ENCODE measurements at regions not wholly inside any gene's neighbourhood (a gene's known extent, or its start where the extent isn't known, plus 50 kb on each side); places are given as distances from the start of the nearest gene placed in this dataset.

DNA sequence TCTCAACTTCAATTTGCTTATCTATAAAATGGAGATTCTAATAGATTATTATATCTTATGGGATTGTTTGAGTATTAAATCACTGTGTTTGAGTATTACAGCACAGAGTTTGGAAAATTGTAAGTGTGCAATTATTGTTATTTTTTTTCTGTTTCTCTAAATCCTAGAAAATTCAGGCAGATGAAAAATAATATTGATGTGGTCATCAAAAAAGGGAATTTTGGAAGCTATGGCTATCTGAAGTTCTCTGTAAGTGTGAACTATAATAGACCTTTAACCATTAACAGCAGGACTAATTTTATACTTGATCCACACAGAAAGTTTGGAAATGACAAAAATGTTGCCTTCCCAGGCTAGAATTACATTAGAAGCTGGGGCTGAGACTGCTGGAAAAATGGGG lies 393.2 kb downstream of the SUCLG1 start (continued):
- TF ChIP-seq, protein P1, sequence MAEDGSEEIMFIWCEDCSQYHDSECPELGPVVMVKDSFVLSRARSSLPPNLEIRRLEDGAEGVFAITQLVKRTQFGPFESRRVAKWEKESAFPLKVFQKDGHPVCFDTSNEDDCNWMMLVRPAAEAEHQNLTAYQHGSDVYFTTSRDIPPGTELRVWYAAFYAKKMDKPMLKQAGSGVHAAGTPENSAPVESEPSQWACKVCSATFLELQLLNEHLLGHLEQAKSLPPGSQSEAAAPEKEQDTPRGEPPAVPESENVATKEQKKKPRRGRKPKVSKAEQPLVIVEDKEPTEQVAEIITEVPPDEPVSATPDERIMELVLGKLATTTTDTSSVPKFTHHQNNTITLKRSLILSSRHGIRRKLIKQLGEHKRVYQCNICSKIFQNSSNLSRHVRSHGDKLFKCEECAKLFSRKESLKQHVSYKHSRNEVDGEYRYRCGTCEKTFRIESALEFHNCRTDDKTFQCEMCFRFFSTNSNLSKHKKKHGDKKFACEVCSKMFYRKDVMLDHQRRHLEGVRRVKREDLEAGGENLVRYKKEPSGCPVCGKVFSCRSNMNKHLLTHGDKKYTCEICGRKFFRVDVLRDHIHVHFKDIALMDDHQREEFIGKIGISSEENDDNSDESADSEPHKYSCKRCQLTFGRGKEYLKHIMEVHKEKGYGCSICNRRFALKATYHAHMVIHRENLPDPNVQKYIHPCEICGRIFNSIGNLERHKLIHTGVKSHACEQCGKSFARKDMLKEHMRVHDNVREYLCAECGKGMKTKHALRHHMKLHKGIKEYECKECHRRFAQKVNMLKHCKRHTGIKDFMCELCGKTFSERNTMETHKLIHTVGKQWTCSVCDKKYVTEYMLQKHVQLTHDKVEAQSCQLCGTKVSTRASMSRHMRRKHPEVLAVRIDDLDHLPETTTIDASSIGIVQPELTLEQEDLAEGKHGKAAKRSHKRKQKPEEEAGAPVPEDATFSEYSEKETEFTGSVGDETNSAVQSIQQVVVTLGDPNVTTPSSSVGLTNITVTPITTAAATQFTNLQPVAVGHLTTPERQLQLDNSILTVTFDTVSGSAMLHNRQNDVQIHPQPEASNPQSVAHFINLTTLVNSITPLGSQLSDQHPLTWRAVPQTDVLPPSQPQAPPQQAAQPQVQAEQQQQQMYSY (CRISPR knock-in tag; IDR thresholded peaks at IDR 0.05) = no peak
- TF ChIP-seq HDAC6 (IDR thresholded peaks at IDR 0.05; ENCODE audit: unreplicated experiment) (no peak), MXI1 (IDR thresholded peaks at IDR 0.05; ENCODE audit: low read depth, low read length) (no peak)

DNA sequence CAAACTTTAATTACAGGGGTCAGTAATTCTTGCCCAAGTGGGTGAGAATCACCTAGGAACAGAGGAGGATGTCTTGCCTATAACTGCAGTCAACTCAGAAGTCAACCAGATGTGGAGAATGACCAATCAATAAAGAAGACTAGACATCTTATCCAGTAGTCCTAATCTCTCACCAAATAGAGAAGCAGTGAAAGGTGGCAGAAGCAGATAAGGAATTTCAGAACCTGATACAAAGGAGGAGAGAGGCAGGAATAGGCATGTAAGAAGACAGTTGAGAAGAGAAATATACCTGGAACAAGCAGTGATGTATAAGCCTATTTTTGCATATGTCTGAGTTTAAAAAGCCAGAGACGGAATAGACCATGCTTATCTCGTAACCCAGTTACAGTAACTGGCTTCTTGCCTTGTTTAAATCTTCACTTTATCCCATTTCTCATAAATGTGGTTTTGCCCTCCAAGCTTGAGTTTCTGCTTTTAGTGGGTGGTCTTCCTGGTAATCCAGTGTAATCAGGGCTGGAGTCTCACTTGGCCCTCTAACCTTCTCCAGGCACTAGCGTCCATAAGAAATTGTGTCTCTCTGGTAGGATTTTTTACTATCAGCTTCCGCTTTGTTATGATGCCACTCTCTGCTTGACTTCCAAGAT lies 401.0 kb downstream of the SUCLG1 start:
- ChIA-PET CTCF (no interaction called here), POLR2A (no interaction called here), RAD21 (ENCODE audit: unreplicated experiment) (no interaction called here), SMC1A (ENCODE audit: uncharacterized antibody, unreplicated experiment) (interaction anchor here (0.6 kb wide), 1 partner anchor 65 kb away, joined by 3 read pairs; no protein-coding TSS in a partner anchor)
- DNase-seq (ENCODE audit: low read depth, low spot score) = no peak
- Histone ChIP-seq H3K27ac (ENCODE audit: control insufficient read depth, insufficient read depth) (no peak overlapping the region), H3K79me2 (ENCODE audit: control insufficient read depth, insufficient read depth, low read length) (no peaks in the 10 kb centered on the region), H4K20me1 (ENCODE audit: control insufficient read depth, insufficient read depth) (no peaks in the 10 kb centered on the region), H3K9ac (ENCODE audit: control insufficient read depth, insufficient read depth, low read length) (no peak overlapping the region), H3K27me3 (replicated peaks in 1 of 2; ENCODE audit: control insufficient read depth in 2 of 2, insufficient read depth in 2 of 2, low read length in 1 of 2) (no peaks in the 10 kb centered on the region), H3K36me3 (ENCODE audit: control insufficient read depth in 2 of 2, insufficient read depth in 2 of 2, low read length in 1 of 2) (no peaks in the 10 kb centered on the region), H3K4me3 (no peak overlapping the region), H2AFZ (ENCODE audit: control insufficient read depth, low read depth, low read length) (no peak overlapping the region), H3K4me1 (ENCODE audit: control insufficient read depth, insufficient read depth, low read length) (no peaks in the 10 kb centered on the region), H3K4me2 (ENCODE audit: control insufficient read depth, insufficient read depth) (no peak overlapping the region), H3K9me3 (replicated peaks; ENCODE audit: control insufficient read depth, insufficient read depth, low read length) (no peaks in the 10 kb centered on the region)
- 62% methylated on average over 4 of the region's 4 CpGs for WGBS (ENCODE audit: insufficient coverage, insufficient replicate concordance, low lambda C conversion rate, missing lambda C conversion rate)
- no peak for FAIRE-seq
- intact Hi-C loops (cut with micrococcal nuclease; ENCODE audit: unreplicated experiment) (no loop called here), in situ Hi-C loops (cut with MboI) (no loop called here)
- ATAC-seq = no peak
- BruUV-seq (replicated peaks) = no TSS peak
- TF ChIP-seq SMARCA5 (IDR thresholded peaks at IDR 0.05) (no peak), NFYB (IDR thresholded peaks at IDR 0.05; ENCODE audit: insufficient read depth, low read depth, low read length) (no peak), IRF4 (IDR thresholded peaks at IDR 0.05; ENCODE audit: low read depth, low read length) (no peak), HCFC1 (IDR thresholded peaks at IDR 0.05; ENCODE audit: low read length) (no peak), CBX5 (IDR thresholded peaks at IDR 0.05; ENCODE audit: low read depth) (no peak), ZNF384 (IDR thresholded peaks at IDR 0.05; ENCODE audit: borderline replicate concordance, low read depth, low read length) (no peak), SMAD5 (IDR thresholded peaks at IDR 0.05; ENCODE audit: low read depth) (no peak), SP1 (IDR thresholded peaks at IDR 0.05; ENCODE audit: low read depth, low read length) (no peak), SRF (IDR thresholded peaks at IDR 0.05; ENCODE audit: low read depth in 2 of 2, low read length in 2 of 2) (no peak)
- TF ChIP-seq, protein P2, sequence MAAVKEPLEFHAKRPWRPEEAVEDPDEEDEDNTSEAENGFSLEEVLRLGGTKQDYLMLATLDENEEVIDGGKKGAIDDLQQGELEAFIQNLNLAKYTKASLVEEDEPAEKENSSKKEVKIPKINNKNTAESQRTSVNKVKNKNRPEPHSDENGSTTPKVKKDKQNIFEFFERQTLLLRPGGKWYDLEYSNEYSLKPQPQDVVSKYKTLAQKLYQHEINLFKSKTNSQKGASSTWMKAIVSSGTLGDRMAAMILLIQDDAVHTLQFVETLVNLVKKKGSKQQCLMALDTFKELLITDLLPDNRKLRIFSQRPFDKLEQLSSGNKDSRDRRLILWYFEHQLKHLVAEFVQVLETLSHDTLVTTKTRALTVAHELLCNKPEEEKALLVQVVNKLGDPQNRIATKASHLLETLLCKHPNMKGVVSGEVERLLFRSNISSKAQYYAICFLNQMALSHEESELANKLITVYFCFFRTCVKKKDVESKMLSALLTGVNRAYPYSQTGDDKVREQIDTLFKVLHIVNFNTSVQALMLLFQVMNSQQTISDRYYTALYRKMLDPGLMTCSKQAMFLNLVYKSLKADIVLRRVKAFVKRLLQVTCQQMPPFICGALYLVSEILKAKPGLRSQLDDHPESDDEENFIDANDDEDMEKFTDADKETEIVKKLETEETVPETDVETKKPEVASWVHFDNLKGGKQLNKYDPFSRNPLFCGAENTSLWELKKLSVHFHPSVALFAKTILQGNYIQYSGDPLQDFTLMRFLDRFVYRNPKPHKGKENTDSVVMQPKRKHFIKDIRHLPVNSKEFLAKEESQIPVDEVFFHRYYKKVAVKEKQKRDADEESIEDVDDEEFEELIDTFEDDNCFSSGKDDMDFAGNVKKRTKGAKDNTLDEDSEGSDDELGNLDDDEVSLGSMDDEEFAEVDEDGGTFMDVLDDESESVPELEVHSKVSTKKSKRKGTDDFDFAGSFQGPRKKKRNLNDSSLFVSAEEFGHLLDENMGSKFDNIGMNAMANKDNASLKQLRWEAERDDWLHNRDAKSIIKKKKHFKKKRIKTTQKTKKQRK (IDR thresholded peaks at IDR 0.05; ENCODE audit: low read depth, low read length) = no peak
- TF ChIP-seq, protein P3, sequence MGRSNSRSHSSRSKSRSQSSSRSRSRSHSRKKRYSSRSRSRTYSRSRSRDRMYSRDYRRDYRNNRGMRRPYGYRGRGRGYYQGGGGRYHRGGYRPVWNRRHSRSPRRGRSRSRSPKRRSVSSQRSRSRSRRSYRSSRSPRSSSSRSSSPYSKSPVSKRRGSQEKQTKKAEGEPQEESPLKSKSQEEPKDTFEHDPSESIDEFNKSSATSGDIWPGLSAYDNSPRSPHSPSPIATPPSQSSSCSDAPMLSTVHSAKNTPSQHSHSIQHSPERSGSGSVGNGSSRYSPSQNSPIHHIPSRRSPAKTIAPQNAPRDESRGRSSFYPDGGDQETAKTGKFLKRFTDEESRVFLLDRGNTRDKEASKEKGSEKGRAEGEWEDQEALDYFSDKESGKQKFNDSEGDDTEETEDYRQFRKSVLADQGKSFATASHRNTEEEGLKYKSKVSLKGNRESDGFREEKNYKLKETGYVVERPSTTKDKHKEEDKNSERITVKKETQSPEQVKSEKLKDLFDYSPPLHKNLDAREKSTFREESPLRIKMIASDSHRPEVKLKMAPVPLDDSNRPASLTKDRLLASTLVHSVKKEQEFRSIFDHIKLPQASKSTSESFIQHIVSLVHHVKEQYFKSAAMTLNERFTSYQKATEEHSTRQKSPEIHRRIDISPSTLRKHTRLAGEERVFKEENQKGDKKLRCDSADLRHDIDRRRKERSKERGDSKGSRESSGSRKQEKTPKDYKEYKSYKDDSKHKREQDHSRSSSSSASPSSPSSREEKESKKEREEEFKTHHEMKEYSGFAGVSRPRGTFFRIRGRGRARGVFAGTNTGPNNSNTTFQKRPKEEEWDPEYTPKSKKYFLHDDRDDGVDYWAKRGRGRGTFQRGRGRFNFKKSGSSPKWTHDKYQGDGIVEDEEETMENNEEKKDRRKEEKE (IDR thresholded peaks at IDR 0.05) = no peak
